NCI-H82 treated with DMSO at 0.1 percent for 48 hours (cell line): ENCODE measurements at regions not wholly inside any gene's neighbourhood (a gene's known extent, or its start where the extent isn't known, plus 50 kb on each side); places are given as distances from the start of the nearest gene placed in this dataset.

Source experiments
- DNase-seq: peaks from one replicate; lab custom pipeline; 2025; ENCODE audit not compliant: unreplicated experiment; lab: John Stamatoyannopoulos, UW

- DNase-seq = no peak
Observed at GRCh38 chr4:23353200-23353599, 536.6 kb downstream of the PPARGC1A start.

DNA sequence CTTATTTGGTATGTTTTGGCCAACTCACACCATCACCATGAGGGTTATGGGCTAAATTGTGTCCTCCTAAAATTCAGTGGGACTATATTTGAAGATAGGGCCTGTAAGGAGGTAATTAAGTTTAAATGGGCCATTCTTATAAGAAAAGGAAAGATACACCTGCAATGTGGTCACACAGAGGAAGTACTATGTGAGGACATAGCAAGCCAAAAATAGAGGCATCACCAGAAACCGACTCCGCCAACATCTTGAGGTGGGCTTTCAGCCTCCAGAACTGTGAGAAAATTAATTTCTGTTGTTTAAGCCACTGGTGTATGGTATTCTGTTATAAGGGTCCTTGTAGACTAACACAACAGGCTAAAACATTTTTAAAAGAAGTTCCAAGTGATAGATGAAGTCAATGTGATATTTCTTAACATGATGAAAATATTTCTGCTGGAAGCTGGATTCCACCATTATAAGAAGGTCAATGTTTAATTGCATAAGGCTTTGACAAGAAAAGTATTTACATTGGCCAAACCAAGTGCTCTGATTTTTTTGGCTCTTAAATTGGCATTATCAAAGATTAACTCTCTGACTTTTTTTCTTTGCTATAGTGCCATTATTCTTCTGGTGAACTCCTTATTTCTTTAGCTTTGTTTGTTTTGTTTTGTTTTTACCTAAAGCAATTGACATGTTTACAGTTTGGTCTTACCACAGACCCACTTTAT lies 540.9 kb downstream of the PPARGC1A start:
- no peak for DNase-seq

- peak; percentile 0 for DNase-seq
Observed at GRCh38 chr4:23337292-23337691, 552.6 kb downstream of the PPARGC1A start.

DNA sequence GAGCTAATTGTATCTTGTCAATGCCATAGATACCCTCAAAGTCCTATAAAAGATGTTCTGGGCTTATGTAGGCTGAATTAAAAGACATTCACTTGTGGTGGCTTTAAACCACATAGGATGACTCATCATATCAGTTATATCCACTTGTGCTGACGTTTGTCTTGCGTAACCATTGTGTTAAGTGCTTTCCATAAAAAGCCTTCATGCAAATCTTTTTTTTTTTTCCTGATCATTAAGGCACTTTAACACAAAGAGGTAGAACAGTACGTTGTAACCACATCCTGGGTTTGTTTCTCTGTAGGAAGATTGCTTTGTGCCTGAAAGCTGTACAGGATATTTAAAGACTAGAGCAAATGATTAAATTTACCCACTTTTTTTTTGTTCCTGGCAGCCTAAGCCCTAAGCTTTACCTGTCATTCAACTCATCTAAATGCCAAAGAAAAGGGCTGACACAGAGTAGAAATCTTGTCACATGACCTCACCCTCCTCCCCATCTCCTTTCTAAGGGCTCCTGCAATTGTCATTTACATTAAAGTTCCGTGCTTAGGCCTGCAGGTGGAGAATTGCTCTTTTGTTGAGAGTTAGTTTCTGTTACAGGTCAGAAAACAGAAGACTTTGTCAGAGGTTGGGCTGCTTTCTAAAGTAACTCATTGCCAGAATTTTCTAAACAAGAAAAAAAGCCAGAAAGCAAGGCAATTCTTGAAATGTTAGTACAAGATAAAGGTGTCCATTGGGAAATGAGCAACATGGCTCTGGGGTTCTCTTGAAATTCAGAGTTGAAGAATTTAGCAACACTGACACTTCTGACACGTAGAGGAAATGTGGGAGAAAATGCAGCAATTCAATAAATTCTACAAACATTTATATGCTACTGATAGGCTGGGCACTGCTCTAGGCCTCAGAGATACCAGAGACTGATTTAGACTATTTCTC lies 555.6 kb downstream of the PPARGC1A start:
- no peak for DNase-seq

DNA sequence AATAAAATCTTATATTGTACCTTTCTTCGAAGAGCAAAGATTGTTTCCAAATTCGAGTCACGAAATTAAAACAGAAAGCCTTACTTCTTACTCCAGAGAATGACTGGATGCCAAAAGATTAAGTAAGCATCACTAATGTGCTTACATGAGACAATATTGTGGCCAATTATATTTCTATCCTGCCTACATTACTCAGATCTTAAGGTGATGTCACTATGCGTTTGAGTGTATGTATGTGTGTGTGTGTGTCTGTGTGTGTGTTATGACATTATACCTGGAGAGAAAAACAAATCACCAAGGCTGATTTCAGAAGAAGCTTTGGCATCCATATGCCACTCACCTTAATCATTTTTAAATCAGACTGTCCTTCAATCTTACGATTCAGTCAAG lies 556.3 kb downstream of the PPARGC1A start:
- no peak for DNase-seq

GRCh38 chr4:23332313-23332712 lies 557.5 kb downstream of the PPARGC1A start:
- no peak for DNase-seq

- no peak for DNase-seq
Observed at GRCh38 chr4:23327120-23327519, 562.7 kb downstream of the PPARGC1A start.

- DNase-seq = no peak
Observed at GRCh38 chr4:23324021-23324690, 565.7 kb downstream of the PPARGC1A start.

GRCh38 chr4:23323436-23323835 lies 566.4 kb downstream of the PPARGC1A start:
- DNase-seq = no peak

DNA sequence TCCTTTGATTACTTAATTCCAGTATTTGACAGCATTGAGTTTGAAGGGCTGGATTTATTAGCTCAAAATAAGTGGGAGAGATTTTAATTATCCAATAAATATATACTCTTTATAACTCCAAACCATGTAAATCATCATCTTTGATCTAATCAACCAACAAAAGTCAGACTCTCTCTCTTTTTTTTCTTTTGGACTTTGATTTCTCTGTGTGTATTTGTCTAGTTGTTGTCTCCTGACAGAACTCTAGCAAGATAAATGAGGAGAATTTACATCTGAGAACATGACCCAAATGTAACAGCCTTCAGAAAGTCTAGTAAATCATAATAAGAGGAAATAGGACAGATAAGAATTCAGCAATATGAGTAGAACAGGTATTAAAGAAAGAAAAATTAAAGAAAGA lies 567.1 kb downstream of the PPARGC1A start:
- no peak for DNase-seq

DNA sequence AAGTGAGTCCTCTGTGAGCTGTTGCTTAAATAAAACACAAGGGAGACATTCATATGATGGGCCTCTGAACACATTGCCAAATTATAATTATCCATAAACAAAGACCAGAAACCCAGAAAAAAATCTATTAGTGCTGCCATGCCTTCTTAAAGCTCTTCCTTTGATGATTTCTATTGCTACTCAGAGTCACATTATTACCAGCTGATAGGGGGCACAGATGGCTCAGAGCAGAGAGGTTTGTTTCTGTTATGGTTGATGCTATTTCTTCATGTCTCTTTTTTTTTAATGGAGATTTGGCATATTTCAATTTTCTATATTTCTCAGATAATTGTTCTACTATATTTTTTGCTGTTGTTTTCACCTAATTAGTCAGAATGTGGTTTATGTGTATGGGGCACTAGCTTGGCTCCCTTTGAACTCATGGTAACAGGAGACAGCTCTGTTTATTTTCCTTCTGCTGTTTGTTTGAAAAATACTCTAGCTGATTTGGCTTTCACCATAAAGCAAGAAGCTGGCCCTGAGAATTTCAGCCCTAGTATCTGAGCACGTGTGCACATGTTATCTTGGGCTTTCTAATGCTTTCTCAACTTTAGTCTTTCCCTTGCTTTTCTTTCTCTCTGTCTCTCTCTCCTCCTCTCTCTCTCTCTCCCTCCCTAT lies 568.8 kb downstream of the PPARGC1A start:
- no peak for DNase-seq

DNA sequence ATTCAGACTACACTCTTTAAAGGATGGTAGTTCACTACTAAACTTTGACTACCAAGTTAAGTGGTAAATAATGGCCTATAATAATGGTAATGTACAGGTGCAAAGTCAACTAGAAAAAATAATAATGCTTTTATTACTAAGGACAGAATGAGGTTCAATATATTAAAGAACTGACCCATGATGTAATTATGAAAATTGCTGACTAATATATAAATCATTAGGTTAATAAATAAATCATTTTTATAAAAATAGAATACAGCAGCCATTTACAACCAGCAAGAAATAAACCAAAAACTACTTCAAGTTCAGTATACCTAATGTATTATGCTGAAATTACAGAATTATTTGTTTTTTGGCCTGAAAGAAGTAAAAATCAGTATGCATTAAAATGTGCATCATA lies 577.2 kb downstream of the PPARGC1A start:
- no peak for DNase-seq

- no peak for DNase-seq
Observed at GRCh38 chr4:23311983-23312382, 577.9 kb downstream of the PPARGC1A start.

- no peak for DNase-seq
Observed at GRCh38 chr4:23305026-23305425, 584.8 kb downstream of the PPARGC1A start.

GRCh38 chr4:23298371-23298770 lies 591.5 kb downstream of the PPARGC1A start:
- DNase-seq = no peak

GRCh38 chr4:23297327-23297726 lies 592.5 kb downstream of the PPARGC1A start:
- no peak for DNase-seq

- DNase-seq = no peak
Observed at GRCh38 chr4:23291139-23291538, 598.4 kb downstream of the GBA3 start.

GRCh38 chr4:23290656-23291055 lies 597.9 kb downstream of the GBA3 start:
- DNase-seq = no peak

GRCh38 chr4:23279377-23279986 lies 586.7 kb downstream of the GBA3 start:
- no peak for DNase-seq

DNA sequence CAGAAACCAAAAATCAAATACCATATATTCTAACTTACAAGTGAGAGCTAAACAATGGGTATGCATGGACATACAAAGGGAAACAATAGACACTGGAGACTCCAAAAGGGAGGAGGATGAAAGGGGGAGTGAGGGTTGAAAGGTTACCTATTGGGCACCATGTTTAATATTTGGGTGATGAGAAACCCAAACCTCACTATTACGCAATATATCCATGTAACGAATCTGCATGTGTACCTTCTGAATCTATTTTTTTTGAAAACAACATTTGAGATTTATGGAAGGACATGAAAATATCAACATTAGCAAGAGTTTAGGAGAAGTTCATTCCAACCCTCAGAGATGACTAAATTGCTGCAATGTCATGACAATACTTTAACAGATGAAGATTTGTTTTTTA lies 586.1 kb downstream of the GBA3 start:
- DNase-seq = no peak

GRCh38 chr4:23276076-23276475 lies 583.3 kb downstream of the GBA3 start:
- no peak for DNase-seq
